ENCODE measurements at regions not wholly inside any gene's neighbourhood (a gene's known extent, or its start where the extent isn't known, plus 50 kb on each side); places are given as distances from the start of the nearest gene placed in this dataset.

DNA sequence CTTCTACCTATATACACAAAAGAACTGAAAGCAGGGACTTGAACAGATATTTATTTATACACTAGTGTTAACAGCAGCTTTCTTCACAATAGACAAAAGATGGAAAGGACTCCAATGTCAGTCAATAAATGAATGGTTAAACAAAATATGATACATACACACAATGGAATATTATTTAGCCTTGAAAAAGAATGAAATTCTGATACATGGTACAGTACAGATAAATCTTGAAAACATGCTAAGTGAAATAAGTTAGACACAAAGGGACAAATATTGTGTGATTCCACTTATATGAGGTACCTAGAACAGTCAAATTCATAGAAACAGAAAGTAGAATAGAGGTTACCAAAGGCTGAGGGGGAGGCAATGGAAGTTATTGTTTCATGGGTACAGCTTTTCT, 79.8 kb upstream of the ADTRP start:
- Mint-ChIP-seq H3K4me1 (peaks cover 7% of the 10 kb centered on the region), H3K27ac (no peak overlapping the region), H3K4me3 (no peak overlapping the region), H3K36me3 (no peaks in the 10 kb centered on the region), H3K9me3 (peaks cover 9% of the 10 kb centered on the region), H3K27me3 (ENCODE audit: insufficient read depth, low read depth) (no peaks in the 10 kb centered on the region)
- H3K9ac ChIP-seq: no peak overlapping the region
- H3K9me3 ChIP-seq (ENCODE audit: low read depth): no peaks in the 10 kb centered on the region
- no peaks in the 10 kb centered on the region for H3K27me3 ChIP-seq
- no peak overlapping the region for H3K27ac ChIP-seq
- H3K79me2 ChIP-seq (ENCODE audit: low read depth): no peaks in the 10 kb centered on the region
- H3F3A ChIP-seq (ENCODE audit: low read depth): no peaks in the 10 kb centered on the region
- H3K4me2 ChIP-seq: no peak overlapping the region
- H2AFZ ChIP-seq (replicated peaks): no peak overlapping the region
- no peak overlapping the region for H3K4me3 ChIP-seq
- DNase-seq (ENCODE audit: low spot score): no peak
- H3K36me3 ChIP-seq: no peaks in the 10 kb centered on the region
- TF ChIP-seq EZH2 (IDR thresholded peaks at IDR 0.05) (no peak), EZH2phosphoT487 (IDR thresholded peaks at IDR 0.05) (no peak)
- TF ChIP-seq, protein P1, sequence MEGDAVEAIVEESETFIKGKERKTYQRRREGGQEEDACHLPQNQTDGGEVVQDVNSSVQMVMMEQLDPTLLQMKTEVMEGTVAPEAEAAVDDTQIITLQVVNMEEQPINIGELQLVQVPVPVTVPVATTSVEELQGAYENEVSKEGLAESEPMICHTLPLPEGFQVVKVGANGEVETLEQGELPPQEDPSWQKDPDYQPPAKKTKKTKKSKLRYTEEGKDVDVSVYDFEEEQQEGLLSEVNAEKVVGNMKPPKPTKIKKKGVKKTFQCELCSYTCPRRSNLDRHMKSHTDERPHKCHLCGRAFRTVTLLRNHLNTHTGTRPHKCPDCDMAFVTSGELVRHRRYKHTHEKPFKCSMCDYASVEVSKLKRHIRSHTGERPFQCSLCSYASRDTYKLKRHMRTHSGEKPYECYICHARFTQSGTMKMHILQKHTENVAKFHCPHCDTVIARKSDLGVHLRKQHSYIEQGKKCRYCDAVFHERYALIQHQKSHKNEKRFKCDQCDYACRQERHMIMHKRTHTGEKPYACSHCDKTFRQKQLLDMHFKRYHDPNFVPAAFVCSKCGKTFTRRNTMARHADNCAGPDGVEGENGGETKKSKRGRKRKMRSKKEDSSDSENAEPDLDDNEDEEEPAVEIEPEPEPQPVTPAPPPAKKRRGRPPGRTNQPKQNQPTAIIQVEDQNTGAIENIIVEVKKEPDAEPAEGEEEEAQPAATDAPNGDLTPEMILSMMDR (IDR thresholded peaks at IDR 0.05): no peak
- H4K20me1 ChIP-seq (ENCODE audit: low read depth): no peaks in the 10 kb centered on the region
- H3K4me1 ChIP-seq: no peaks in the 10 kb centered on the region

GRCh38 chr6:11855743-11856142, 77.1 kb upstream of the ADTRP start:
- H3K27ac ChIP-seq: no peak overlapping the region
- no peak overlapping the region for H3K4me3 Mint-ChIP-seq
- H3K36me3 Mint-ChIP-seq: no peaks in the 10 kb centered on the region
- no peaks in the 10 kb centered on the region for H3K27me3 ChIP-seq
- peaks cover 15% of the 10 kb centered on the region for H3K4me1 Mint-ChIP-seq
- TF ChIP-seq EZH2 (IDR thresholded peaks at IDR 0.05) (no peak), EZH2phosphoT487 (IDR thresholded peaks at IDR 0.05) (no peak)
- TF ChIP-seq, protein P1 (IDR thresholded peaks at IDR 0.05): no peak
- no peaks in the 10 kb centered on the region for H3K4me1 ChIP-seq
- no peak overlapping the region for H3K4me3 ChIP-seq
- DNase-seq (ENCODE audit: low spot score): no peak
- no peaks in the 10 kb centered on the region for H3K9me3 ChIP-seq (ENCODE audit: low read depth)
- H3K9me3 Mint-ChIP-seq: peaks cover 2% of the 10 kb centered on the region
- H3K27ac Mint-ChIP-seq: no peak overlapping the region
- H3K27me3 Mint-ChIP-seq (ENCODE audit: insufficient read depth, low read depth): no peaks in the 10 kb centered on the region
- no peaks in the 10 kb centered on the region for H4K20me1 ChIP-seq (ENCODE audit: low read depth)
- no peaks in the 10 kb centered on the region for H3K79me2 ChIP-seq (ENCODE audit: low read depth)
- H2AFZ ChIP-seq (replicated peaks): no peak overlapping the region
- no peak overlapping the region for H3K4me2 ChIP-seq
- H3F3A ChIP-seq (ENCODE audit: low read depth): no peaks in the 10 kb centered on the region
- no peak overlapping the region for H3K9ac ChIP-seq
- no peaks in the 10 kb centered on the region for H3K36me3 ChIP-seq

- Mint-ChIP-seq H3K27me3 (ENCODE audit: insufficient read depth, low read depth) (no peaks in the 10 kb centered on the region), H3K36me3 (no peaks in the 10 kb centered on the region), H3K4me3 (no peak overlapping the region), H3K9me3 (peaks cover 2% of the 10 kb centered on the region), H3K4me1 (peaks cover 15% of the 10 kb centered on the region), H3K27ac (no peak overlapping the region)
- DNase-seq (ENCODE audit: low spot score): no peak
- no peaks in the 10 kb centered on the region for H3K4me1 ChIP-seq
- no peak overlapping the region for H3K4me2 ChIP-seq
- H2AFZ ChIP-seq (replicated peaks): no peak overlapping the region
- H3K27me3 ChIP-seq: no peaks in the 10 kb centered on the region
- H3K9me3 ChIP-seq (ENCODE audit: low read depth): no peaks in the 10 kb centered on the region
- no peaks in the 10 kb centered on the region for H4K20me1 ChIP-seq (ENCODE audit: low read depth)
- H3K4me3 ChIP-seq: no peak overlapping the region
- H3F3A ChIP-seq (ENCODE audit: low read depth): no peaks in the 10 kb centered on the region
- no peaks in the 10 kb centered on the region for H3K79me2 ChIP-seq (ENCODE audit: low read depth)
- no peaks in the 10 kb centered on the region for H3K36me3 ChIP-seq
- TF ChIP-seq EZH2 (IDR thresholded peaks at IDR 0.05): no peak
- no peak for TF ChIP-seq EZH2phosphoT487 (IDR thresholded peaks at IDR 0.05)
- TF ChIP-seq, protein P1 (IDR thresholded peaks at IDR 0.05): no peak
- no peak overlapping the region for H3K9ac ChIP-seq
- no peak overlapping the region for H3K27ac ChIP-seq
Measured at GRCh38 chr6:11854408-11855165, 76.0 kb upstream of the ADTRP start.

All from neural progenitor cell (in vitro differentiated cells).